H1 (cell line): ENCODE measurements at regions not wholly inside any gene's neighbourhood (a gene's known extent, or its start where the extent isn't known, plus 50 kb on each side); places are given as distances from the start of the nearest gene placed in this dataset.

Experiments used
- CTCF ChIA-PET: fragments of 300-600 bp; sonication (Branson Sonifier 250); formaldehyde crosslinking; loops from one replicate; lab custom pipeline; 2021; ENCODE audit not compliant: partially characterized antibody; lab: Charles Lee
- POLR2A ChIA-PET: fragments of 300-600 bp; sonication (Branson Sonifier 250); formaldehyde crosslinking; loops from one replicate; lab custom pipeline; 2021; ENCODE audit warnings: inconsistent platforms; ENCODE audit not compliant: partially characterized antibody; lab: Charles Lee
- DNase-seq, 2 experiments: peaks; one replicate each; pipeline versions ENCODE4 v3.0.0 to v3.0.0-alpha.2; 2010 to 2022; ENCODE audit warnings: low spot score in 2 of 2, low read depth in 1 of 2, mixed read lengths in 1 of 2
- FAIRE-seq: peaks from 2 replicates; lab custom pipeline; 2011; peaks lifted over from hg19 to GRCh38; lab: Jason Lieb, UNC
- H2AFZ ChIP-seq: 2 replicates; pipeline ENCODE4 v1.8.1; 2012; ENCODE audit warnings: low read length, inconsistent platforms
- H2AK5ac ChIP-seq: 2 replicates; pipeline ENCODE4 v1.6.1; 2013; ENCODE audit warnings: low read depth, low read length
- H2BK120ac ChIP-seq: replicated peaks from 2 replicates; pipeline ENCODE3; 2013; ENCODE audit warnings: low read depth, low read length, inconsistent platforms
- H2BK12ac ChIP-seq: 2 replicates; pipeline ENCODE4 v1.6.1; 2013; ENCODE audit warnings: low read depth, low read length
- H2BK15ac ChIP-seq: 2 replicates; pipeline ENCODE4 v1.6.1; 2013; ENCODE audit warnings: low read length
- H2BK20ac ChIP-seq: 2 replicates; pipeline ENCODE4 v1.6.1; 2013; ENCODE audit warnings: low read length
- H2BK5ac ChIP-seq: 2 replicates; pipeline ENCODE4 v1.6.1; 2013; ENCODE audit warnings: low read depth, low read length
- H3K14ac ChIP-seq: 2 replicates; pipeline ENCODE4 v1.6.1; 2013; ENCODE audit warnings: inconsistent platforms; ENCODE audit not compliant: insufficient read length
- H3K18ac ChIP-seq: 2 replicates; pipeline ENCODE4 v1.6.1; 2013; ENCODE audit warnings: low read length; ENCODE audit errors: extremely low read depth
- H3K23ac ChIP-seq: 2 replicates; pipeline ENCODE4 v1.6.1; 2013; ENCODE audit warnings: inconsistent platforms; ENCODE audit not compliant: insufficient read length
- H3K23me2 ChIP-seq: 2 replicates; pipeline ENCODE4 v1.6.1; 2013; ENCODE audit warnings: low read depth, low read length
- H3K27ac ChIP-seq: 2 replicates; pipeline ENCODE4 v1.6.1; 2011; ENCODE audit warnings: low read depth, low read length, inconsistent platforms
- H3K27me3 ChIP-seq, 4 experiments: replicated peaks in 1 of 4; 1 replicate in 1 of 4; 2 replicates in 3 of 4; pipeline versions ENCODE4 v1.6.1 to v1.8.1; 2011 to 2013; ENCODE audit warnings: low read length in 3 of 4, mild to moderate bottlenecking in 3 of 4, inconsistent platforms in 2 of 4, mixed read lengths in 2 of 4, moderate library complexity in 1 of 4; ENCODE audit not compliant: control insufficient read depth in 3 of 4, insufficient read depth in 3 of 4; ENCODE audit errors: extremely low read depth in 1 of 4
- H3K36me3 ChIP-seq, 4 experiments: 2 replicates each; pipeline versions ENCODE4 v1.6.1 to v1.8.1; 2011 to 2013; ENCODE audit warnings: mild to moderate bottlenecking in 4 of 4, low read length in 3 of 4, moderate library complexity in 2 of 4, control low read depth in 1 of 4, inconsistent platforms in 1 of 4; ENCODE audit not compliant: insufficient read depth in 4 of 4, control insufficient read depth in 2 of 4
- H3K4ac ChIP-seq: replicated peaks from 2 replicates; pipeline ENCODE3; 2013; ENCODE audit warnings: low read length, low read depth, mixed read lengths, inconsistent platforms; ENCODE audit not compliant: insufficient read length
- H3K4me1 ChIP-seq, 4 experiments: replicated peaks in 1 of 4; 1 replicate in 1 of 4; 2 replicates in 3 of 4; pipeline versions ENCODE4 v1.6.1 to v1.8.1; 2011 to 2013; ENCODE audit warnings: low read length in 3 of 4, inconsistent platforms in 2 of 4, mixed read lengths in 1 of 4; ENCODE audit not compliant: insufficient read depth in 4 of 4, control insufficient read depth in 3 of 4
- H3K4me2 ChIP-seq, 2 experiments: 2 replicates each; pipeline versions ENCODE4 v1.6.1 to v1.8.1; 2011 to 2013; ENCODE audit warnings: low read depth in 2 of 2, low read length in 2 of 2, control low read depth in 1 of 2, inconsistent platforms in 1 of 2, mild to moderate bottlenecking in 1 of 2; ENCODE audit not compliant: insufficient read depth in 1 of 2
- H3K4me3 ChIP-seq, 4 experiments: fragments of 200-600, 300-600 bp in 1 of 4; sonication (generic), shearing (Covaris generic), sonication (Bioruptor Twin) in 1 of 4; 2 replicates each; pipeline versions ENCODE4 v1.5.1 to v1.8.1; 2011 to 2016; ENCODE audit warnings: low read length in 4 of 4, low read depth in 3 of 4, control low read depth in 2 of 4, inconsistent platforms in 2 of 4, mild to moderate bottlenecking in 2 of 4, mixed read lengths in 1 of 4, moderate library complexity in 1 of 4; ENCODE audit not compliant: insufficient read depth in 2 of 4; ENCODE audit errors: extremely low read depth in 1 of 4
- H3K56ac ChIP-seq: replicated peaks from 2 replicates; pipeline ENCODE3; 2013; ENCODE audit warnings: low read depth, mild to moderate bottlenecking, mixed read lengths, low read length, inconsistent platforms; ENCODE audit not compliant: insufficient read length
- H3K79me1 ChIP-seq: 2 replicates; pipeline ENCODE4 v1.6.1; 2013; ENCODE audit warnings: low read depth, low read length, control low read depth
- H3K79me2 ChIP-seq, 2 experiments: 2 replicates each; pipeline versions ENCODE4 v1.6.1 to v1.8.1; 2012 to 2013; ENCODE audit warnings: low read length in 2 of 2, mild to moderate bottlenecking in 2 of 2, inconsistent platforms in 1 of 2; ENCODE audit not compliant: insufficient read depth in 2 of 2, control insufficient read depth in 1 of 2
- H3K9ac ChIP-seq, 4 experiments: replicated peaks in 1 of 4; 1 replicate in 1 of 4; 2 replicates in 3 of 4; pipeline versions ENCODE4 v1.6.1 to v1.8.1; 2011 to 2013; ENCODE audit warnings: low read depth in 3 of 4, low read length in 3 of 4, control low read depth in 2 of 4, mild to moderate bottlenecking in 2 of 4, moderate library complexity in 2 of 4, inconsistent platforms in 1 of 4; ENCODE audit errors: extremely low read depth in 1 of 4
- H3K9me3 ChIP-seq, 2 experiments: 2 replicates each; pipeline versions ENCODE4 v1.6.1 to v1.8.1; 2012 to 2013; ENCODE audit warnings: mild to moderate bottlenecking in 2 of 2, moderate library complexity in 2 of 2, control low read depth in 1 of 2, inconsistent platforms in 1 of 2, low read depth in 1 of 2, low read length in 1 of 2, mixed read lengths in 1 of 2; ENCODE audit not compliant: insufficient read depth in 2 of 2
- H4K20me1 ChIP-seq, 2 experiments: replicated peaks in 1 of 2; 2 replicates each; pipeline versions ENCODE3 to v1.8.1; 2011 to 2013; ENCODE audit warnings: inconsistent platforms in 2 of 2, low read length in 2 of 2, mild to moderate bottlenecking in 1 of 2; ENCODE audit not compliant: insufficient read depth in 2 of 2, control insufficient read depth in 1 of 2
- H4K5ac ChIP-seq: 2 replicates; pipeline ENCODE4 v1.6.1; 2013; ENCODE audit warnings: low read length, low read depth, mixed read lengths, inconsistent platforms; ENCODE audit not compliant: insufficient read length
- H4K8ac ChIP-seq: 2 replicates; pipeline ENCODE4 v1.8.0; 2013; ENCODE audit warnings: mild to moderate bottlenecking, moderate library complexity, low read length, inconsistent platforms; ENCODE audit not compliant: insufficient read depth; ENCODE audit errors: extremely low read depth
- H4K91ac ChIP-seq: replicated peaks from 2 replicates; pipeline ENCODE3; 2013; ENCODE audit warnings: low read length, mixed read lengths, inconsistent platforms; ENCODE audit not compliant: insufficient read length
- RXRA ChIP-seq: IDR thresholded peaks from 2 replicates; pipeline ENCODE4 v1.6.1; 2011; ENCODE audit warnings: low read depth, mild to moderate bottlenecking, low read length, moderate library complexity; ENCODE audit not compliant: insufficient read depth
- SP4 ChIP-seq: IDR thresholded peaks from 2 replicates; pipeline ENCODE4 v1.6.1; 2012; ENCODE audit warnings: low read length, inconsistent platforms
- TAF1 ChIP-seq: IDR thresholded peaks from 2 replicates; pipeline ENCODE4 v1.6.1; 2011; ENCODE audit warnings: mild to moderate bottlenecking, low read depth, low read length
- WGBS, 2 experiments: shearing (Covaris generic) in 1 of 2; methylation state at CpG; one replicate each; pipeline versions ENCODE4 v1.1.6 to v1.1.7; 2013 to 2015; ENCODE audit warnings: low lambda C conversion rate in 2 of 2, mixed read lengths in 2 of 2, inconsistent platforms in 1 of 2, low coverage in 1 of 2, missing lambda C conversion rate in 1 of 2; ENCODE audit not compliant: insufficient replicate concordance in 2 of 2, insufficient coverage in 1 of 2, insufficient read length in 1 of 2; ENCODE audit errors: extremely low coverage in 1 of 2, missing lambda C conversion rate in 1 of 2; 5-methylcytosine and 5-hydroxymethylcytosine counted together

GRCh38 chr1:38536089-38536488 lies 323.5 kb downstream of the RRAGC start:
- Histone ChIP-seq H3K4me3 (no peak overlapping the region), H2BK12ac (no peak overlapping the region), H3K4me2 (no peak overlapping the region), H2BK120ac (no peak overlapping the region), H2AK5ac (no peak overlapping the region), H3K14ac (no peak overlapping the region), H4K8ac (no peak overlapping the region), H3K36me3 (no peaks in the 10 kb centered on the region), H3K27me3 (no peaks in the 10 kb centered on the region), H4K20me1 (peaks cover 0 to 2% of the 10 kb centered on the region in 2 experiments), H3K4ac (no peak overlapping the region), H2AFZ (no peak overlapping the region), H3K23ac (no peak overlapping the region), H2BK20ac (no peak overlapping the region), H3K27ac (no peak overlapping the region), H3K9ac (no peak overlapping the region), H3K79me1 (no peaks in the 10 kb centered on the region), H3K18ac (no peak overlapping the region), H3K56ac (no peak overlapping the region), H3K79me2 (no peaks in the 10 kb centered on the region), H4K5ac (no peak overlapping the region), H3K23me2 (no peaks in the 10 kb centered on the region), H3K4me1 (no peaks in the 10 kb centered on the region), H3K9me3 (no peaks in the 10 kb centered on the region), H2BK15ac (no peak overlapping the region), H4K91ac (no peak overlapping the region), H2BK5ac (no peak overlapping the region)
- 88% methylated on average over 4 of the region's 4 CpGs; no CpG with 5 or more reads in 1 of the 2 experiments for WGBS, 2 experiments
- no peak for TF ChIP-seq RXRA
- no peak for TF ChIP-seq TAF1
- no peak for TF ChIP-seq SP4
- DNase-seq (no peak), FAIRE-seq (no peak)
- CTCF ChIA-PET = interaction anchor here (0.7 to 2.7 kb wide), 5 partner anchors 9 to 683 kb away, joined by 3 to 11 read pairs (median 3); no protein-coding TSS in a partner anchor
- POLR2A ChIA-PET = interaction anchor here (0.6 kb wide), 1 partner anchor 528 kb away, joined by 4 read pairs; no protein-coding TSS in a partner anchor
